H9 (cell line): ENCODE measurements at regions not wholly inside any gene's neighbourhood (a gene's known extent, or its start where the extent isn't known, plus 50 kb on each side); places are given as distances from the start of the nearest gene placed in this dataset.

Experiments
- DNase-seq: peaks from one replicate; pipeline ENCODE4 v3.0.0-alpha.2; 2017
- H2AFZ ChIP-seq: one replicate; pipeline ENCODE4 v1.6.1; 2013; ENCODE audit warnings: mild to moderate bottlenecking, low read length, control low read depth, moderate library complexity
- H2AK5ac ChIP-seq: 2 replicates; pipeline ENCODE4 v1.6.1; 2013; ENCODE audit warnings: low read length, control low read depth, mixed read lengths; ENCODE audit not compliant: insufficient read length
- H2BK120ac ChIP-seq: one replicate; pipeline ENCODE4 v1.6.1; 2013; ENCODE audit warnings: low read depth, mild to moderate bottlenecking, low read length, control low read depth, inconsistent platforms; ENCODE audit not compliant: poor library complexity, severe bottlenecking
- H2BK12ac ChIP-seq: 2 replicates; pipeline ENCODE4 v1.6.1; 2013; ENCODE audit warnings: low read length, control low read depth, mixed read lengths, low read depth; ENCODE audit not compliant: insufficient read length
- H2BK15ac ChIP-seq: 2 replicates; pipeline ENCODE4 v1.6.1; 2013; ENCODE audit warnings: low read depth, low read length, control low read depth
- H2BK20ac ChIP-seq: one replicate; pipeline ENCODE4 v1.6.1; 2013; ENCODE audit warnings: low read depth, mild to moderate bottlenecking, low read length, control low read depth, inconsistent platforms; ENCODE audit not compliant: poor library complexity, severe bottlenecking
- H2BK5ac ChIP-seq: 2 replicates; pipeline ENCODE4 v1.6.1; 2013; ENCODE audit warnings: low read length, control low read depth, mixed read lengths; ENCODE audit not compliant: insufficient read length
- H3K14ac ChIP-seq: 2 replicates; pipeline ENCODE4 v1.6.1; 2013; ENCODE audit warnings: low read length, control low read depth; ENCODE audit not compliant: insufficient read depth
- H3K18ac ChIP-seq: 2 replicates; pipeline ENCODE4 v1.6.1; 2013; ENCODE audit warnings: low read depth, mild to moderate bottlenecking, mixed read lengths, low read length, control low read depth; ENCODE audit not compliant: insufficient read length
- H3K23ac ChIP-seq: 2 replicates; pipeline ENCODE4 v1.6.1; 2013; ENCODE audit warnings: low read length, control low read depth, mixed read lengths, low read depth; ENCODE audit not compliant: insufficient read length
- H3K23me2 ChIP-seq: 2 replicates; pipeline ENCODE4 v1.6.1; 2013; ENCODE audit warnings: low read depth, mild to moderate bottlenecking, mixed read lengths, low read length, control low read depth; ENCODE audit not compliant: insufficient read length, poor library complexity, severe bottlenecking
- H3K27ac ChIP-seq: 2 replicates; pipeline ENCODE4 v1.5.1; 2013; ENCODE audit warnings: low read length, control low read depth, mixed read lengths, low read depth; ENCODE audit not compliant: insufficient read length
- H3K27me3 ChIP-seq: 2 replicates; pipeline ENCODE4 v1.6.1; 2013; ENCODE audit warnings: low read length, control low read depth, inconsistent platforms; ENCODE audit not compliant: insufficient read depth
- H3K4ac ChIP-seq: 2 replicates; pipeline ENCODE4 v1.6.1; 2013; ENCODE audit warnings: low read depth, mild to moderate bottlenecking, control low read depth, inconsistent platforms, low read length, moderate library complexity
- H3K4me1 ChIP-seq: 2 replicates; pipeline ENCODE4 v1.6.1; 2013; ENCODE audit warnings: low read length, control low read depth, inconsistent platforms; ENCODE audit not compliant: insufficient read depth
- H3K4me2 ChIP-seq: 2 replicates; pipeline ENCODE4 v1.6.1; 2013; ENCODE audit warnings: low read length, control low read depth, mixed read lengths; ENCODE audit not compliant: insufficient read length, insufficient read depth
- H3K56ac ChIP-seq: 2 replicates; pipeline ENCODE4 v1.6.1; 2013; ENCODE audit warnings: low read depth, mild to moderate bottlenecking, mixed read lengths, low read length, control low read depth; ENCODE audit not compliant: insufficient read length
- H3K79me1 ChIP-seq: 2 replicates; pipeline ENCODE4 v1.6.1; 2013; ENCODE audit warnings: low read depth, mild to moderate bottlenecking, moderate library complexity, low read length, control low read depth, inconsistent platforms; ENCODE audit not compliant: insufficient read depth, poor library complexity, severe bottlenecking
- H3K79me2 ChIP-seq: 2 replicates; pipeline ENCODE4 v1.6.1; 2013; ENCODE audit warnings: low read length, control low read depth, inconsistent platforms; ENCODE audit not compliant: insufficient read depth
- H3K9ac ChIP-seq: 2 replicates; pipeline ENCODE4 v1.6.1; 2013; ENCODE audit warnings: low read length, control low read depth, mixed read lengths; ENCODE audit not compliant: insufficient read length; ENCODE audit errors: extremely low read depth
- H3K9me3 ChIP-seq: one replicate; pipeline ENCODE4 v1.6.1; 2013; ENCODE audit warnings: low read depth, low read length, inconsistent platforms; ENCODE audit not compliant: control insufficient read depth
- H3T11ph ChIP-seq: one replicate; pipeline ENCODE4 v1.6.1; 2013; ENCODE audit warnings: mild to moderate bottlenecking, low read length, control low read depth, inconsistent platforms
- H4K20me1 ChIP-seq: one replicate; pipeline ENCODE4 v1.6.1; 2013; ENCODE audit not compliant: control insufficient read depth, insufficient read length, insufficient read depth
- H4K5ac ChIP-seq: 2 replicates; pipeline ENCODE4 v1.6.1; 2013; ENCODE audit warnings: low read depth, mild to moderate bottlenecking, mixed read lengths, low read length, control low read depth; ENCODE audit not compliant: insufficient read length
- H4K8ac ChIP-seq: replicated peaks from 2 replicates; pipeline ENCODE4 v1.6.1; 2013; ENCODE audit warnings: low read length, control low read depth, mixed read lengths, low read depth; ENCODE audit not compliant: insufficient read length
- H4K91ac ChIP-seq: 2 replicates; pipeline ENCODE4 v1.6.1; 2013; ENCODE audit warnings: low read depth, mild to moderate bottlenecking, moderate library complexity, mixed read lengths, low read length, control low read depth; ENCODE audit not compliant: insufficient read length
- H3K27ac Mint-ChIP-seq, 3 experiments: 2 replicates in 2 of 3; 3 replicates in 1 of 3; pipeline ENCODE4 v1.8.0; 2020 to 2021; ENCODE audit warnings: mixed read lengths in 3 of 3, mild to moderate bottlenecking in 1 of 3, moderate library complexity in 1 of 3
- H3K27me3 Mint-ChIP-seq: 2 replicates; pipeline ENCODE4 v1.8.0; 2021; ENCODE audit warnings: low read depth, mild to moderate bottlenecking, moderate library complexity, mixed read lengths
- H3K36me3 Mint-ChIP-seq, 3 experiments: 2 replicates in 2 of 3; 3 replicates in 1 of 3; pipeline ENCODE4 v1.8.0; 2020 to 2021; ENCODE audit warnings: low read depth in 3 of 3, mixed read lengths in 3 of 3; ENCODE audit not compliant: insufficient read depth in 1 of 3
- H3K4me1 Mint-ChIP-seq, 2 experiments: 2 replicates each; pipeline ENCODE4 v1.8.0; 2020; ENCODE audit warnings: mixed read lengths in 2 of 2
- H3K4me3 Mint-ChIP-seq, 2 experiments: 2 replicates in 1 of 2; 3 replicates in 1 of 2; pipeline ENCODE4 v1.8.0; 2020 to 2021; ENCODE audit warnings: mild to moderate bottlenecking in 2 of 2, mixed read lengths in 2 of 2, moderate library complexity in 1 of 2
- H3K9me3 Mint-ChIP-seq, 2 experiments: 2 replicates in 1 of 2; 3 replicates in 1 of 2; pipeline ENCODE4 v1.8.0; 2020; ENCODE audit warnings: mild to moderate bottlenecking in 2 of 2, mixed read lengths in 2 of 2, moderate library complexity in 1 of 2
- CTCF ChIP-seq: fragments of 200-600 bp; sonication (generic); conservative IDR thresholded peaks from 3 replicates; pipeline ENCODE4 v1.8.0; 2021; ENCODE audit warnings: antibody characterized with exemption, mild to moderate bottlenecking
- WGBS: extraction: QIAGEN DNeasy Blood & Tissue Kit; methylation state at CpG from one replicate; pipeline ENCODE4 v1.1.7; 2013; ENCODE audit warnings: missing lambda C conversion rate, low lambda C conversion rate, mixed read lengths; ENCODE audit not compliant: insufficient read length; ENCODE audit errors: extremely low coverage; 5-methylcytosine and 5-hydroxymethylcytosine counted together

GRCh38 chr5:89710006-89710405 is 699.5 kb downstream of the CETN3 start:
- no peak overlapping the region for H2AFZ ChIP-seq
- no peaks in the 10 kb centered on the region for H3K79me1 ChIP-seq
- no peak overlapping the region for H4K8ac ChIP-seq
- no peak overlapping the region for H4K5ac ChIP-seq
- H3K18ac ChIP-seq, result no peak overlapping the region
- H2BK5ac ChIP-seq, result no peak overlapping the region
- H4K91ac ChIP-seq, result no peak overlapping the region
- TF ChIP-seq CTCF, result no peak
- no peak overlapping the region for H2BK12ac ChIP-seq
- H3K23me2 ChIP-seq, result no peaks in the 10 kb centered on the region
- H3K27ac ChIP-seq, result no peak overlapping the region
- no peak overlapping the region for H3K4me3 Mint-ChIP-seq
- H3K14ac ChIP-seq, result no peak overlapping the region
- no peak overlapping the region for H2BK15ac ChIP-seq
- H3K36me3 Mint-ChIP-seq, result peaks cover 0 to 8% (median 0%) of the 10 kb centered on the region in 3 experiments; a peak in 4 of 7 replicates
- no peak overlapping the region for H2BK20ac ChIP-seq
- H2BK120ac ChIP-seq, result no peak overlapping the region
- H3K27me3 Mint-ChIP-seq, result no peaks in the 10 kb centered on the region
- no peak overlapping the region for H3K4ac ChIP-seq
- no peak for DNase-seq
- no peak overlapping the region for H3K4me2 ChIP-seq
- H3K56ac ChIP-seq, result no peak overlapping the region
- WGBS, result no CpG with 5 or more reads among the region's 1 CpG
- H3K9me3 Mint-ChIP-seq, result 0 out of 5 replicates have a peak, but pooled peaks cover 2 to 5% of the 10 kb centered on the region in 2 experiments
- H2AK5ac ChIP-seq, result no peak overlapping the region
- H3K23ac ChIP-seq, result no peak overlapping the region
- no peak overlapping the region for H3K27ac Mint-ChIP-seq
- H4K20me1 ChIP-seq, result no peaks in the 10 kb centered on the region
- H3K4me1 ChIP-seq, result peaks cover 7% of the 10 kb centered on the region; the same call in 1 of the 2 replicates
- no peaks in the 10 kb centered on the region for H3K79me2 ChIP-seq
- no peak overlapping the region for H3K9ac ChIP-seq
- H3T11ph ChIP-seq, result no peak overlapping the region
- no peaks in the 10 kb centered on the region for H3K9me3 ChIP-seq
- H3K4me1 Mint-ChIP-seq, result peaks cover 33 to 40% of the 10 kb centered on the region in 2 experiments
- no peaks in the 10 kb centered on the region for H3K27me3 ChIP-seq
